Inflammatory macrophage treated with lipopolysaccharide for 4 hours (primary cell): ENCODE measurements at regions not wholly inside any gene's neighbourhood (a gene's known extent, or its start where the extent isn't known, plus 50 kb on each side); places are given as distances from the start of the nearest gene placed in this dataset.

Experiments
- DNase-seq: peaks from one replicate; pipeline ENCODE4 v3.0.0-alpha.2; 2020

- no peak for DNase-seq
Measured at GRCh38 chr5:21159510-21160059, 1171.6 kb upstream of the CDH18 start.

GRCh38 chr5:21154526-21154925 lies 1166.5 kb upstream of the CDH18 start:
- DNase-seq: no peak

GRCh38 chr5:21152611-21153010 lies 1164.6 kb upstream of the CDH18 start:
- DNase-seq: no peak

- no peak for DNase-seq
Measured at GRCh38 chr5:21145376-21145775, 1157.4 kb upstream of the CDH18 start.

GRCh38 chr5:21143686-21144085 lies 1155.7 kb upstream of the CDH18 start:
- DNase-seq: no peak

GRCh38 chr5:21142791-21143190 lies 1154.8 kb upstream of the CDH18 start:
- no peak for DNase-seq

- DNase-seq: no peak
Measured at GRCh38 chr5:21140987-21141386, 1153.0 kb upstream of the CDH18 start.

- DNase-seq: no peak
Measured at GRCh38 chr5:21126236-21126635, 1138.2 kb upstream of the CDH18 start.

GRCh38 chr5:21125238-21125983 lies 1137.4 kb upstream of the CDH18 start:
- DNase-seq: no peak

GRCh38 chr5:21121213-21121612 lies 1133.2 kb upstream of the CDH18 start:
- DNase-seq: no peak

GRCh38 chr5:21097661-21098060 lies 1109.7 kb upstream of the CDH18 start:
- DNase-seq: no peak

GRCh38 chr5:21094619-21095018 lies 1106.6 kb upstream of the CDH18 start:
- DNase-seq: no peak

- no peak for DNase-seq
Measured at GRCh38 chr5:21087766-21088165, 1099.8 kb upstream of the CDH18 start.

- DNase-seq: no peak
Measured at GRCh38 chr5:21085791-21086190, 1097.8 kb upstream of the CDH18 start.

GRCh38 chr5:21071986-21072385 lies 1084.0 kb upstream of the CDH18 start:
- no peak for DNase-seq

- no peak for DNase-seq
Measured at GRCh38 chr5:21071421-21071820, 1083.4 kb upstream of the CDH18 start.

- no peak for DNase-seq
Measured at GRCh38 chr5:21070858-21071257, 1082.9 kb upstream of the CDH18 start.

- DNase-seq: no peak
Measured at GRCh38 chr5:21067724-21068123, 1079.7 kb upstream of the CDH18 start.

GRCh38 chr5:21063146-21063545 lies 1075.1 kb upstream of the CDH18 start:
- no peak for DNase-seq

GRCh38 chr5:21058289-21058688 lies 1070.3 kb upstream of the CDH18 start:
- no peak for DNase-seq

- DNase-seq: no peak
Measured at GRCh38 chr5:21051945-21052344, 1063.9 kb upstream of the CDH18 start.

GRCh38 chr5:21049901-21050300 lies 1061.9 kb upstream of the CDH18 start:
- no peak for DNase-seq

- no peak for DNase-seq
Measured at GRCh38 chr5:21030981-21031380, 1043.0 kb upstream of the CDH18 start.

- no peak for DNase-seq
Measured at GRCh38 chr5:21024966-21025365, 1037.0 kb upstream of the CDH18 start.

GRCh38 chr5:21013237-21013636 lies 1025.2 kb upstream of the CDH18 start:
- DNase-seq: no peak
